Keratinocyte (primary cell): ENCODE measurements at regions not wholly inside any gene's neighbourhood (a gene's known extent, or its start where the extent isn't known, plus 50 kb on each side); places are given as distances from the start of the nearest gene placed in this dataset.

Source experiments
- CTCF ChIP-seq, 3 experiments: IDR thresholded peaks in 1 of 3; conservative IDR thresholded peaks in 1 of 3; optimal IDR thresholded peaks in 1 of 3; 2 replicates in 2 of 3; 3 replicates in 1 of 3; pipeline versions ENCODE3 to v1.5.1; 2011; ENCODE audit warnings: low read length in 3 of 3, mild to moderate bottlenecking in 3 of 3, moderate library complexity in 2 of 3, control low read depth in 1 of 3, inconsistent platforms in 1 of 3; ENCODE audit not compliant: insufficient read depth in 2 of 3; ENCODE audit errors: extremely low read depth in 1 of 3
- EZH2 ChIP-seq: IDR thresholded peaks from one replicate; pipeline ENCODE4 v1.6.1; 2012; ENCODE audit warnings: inconsistent platforms, mild to moderate bottlenecking, low read length, moderate library complexity

DNA sequence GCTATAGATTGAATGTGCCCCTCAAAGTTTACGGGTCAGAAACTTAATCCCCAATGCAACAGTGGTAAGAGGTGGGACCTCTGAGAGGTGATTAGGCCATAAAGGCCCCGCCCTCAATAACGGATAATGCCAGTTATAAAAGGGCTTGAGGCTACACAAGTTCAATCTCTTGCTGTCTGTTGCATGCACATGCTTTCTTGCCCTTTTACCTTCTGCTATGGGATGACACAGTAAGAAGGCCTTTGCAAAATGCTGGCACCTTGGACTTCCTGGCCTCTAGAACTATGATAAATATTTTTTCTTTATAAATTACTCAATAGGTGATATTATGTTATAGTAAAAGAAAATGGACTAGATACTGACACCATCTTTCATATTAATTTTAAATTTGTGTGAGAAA is 806.1 kb downstream of the TENT5A start:
- TF ChIP-seq CTCF (optimal IDR thresholded peaks at IDR 0.05 in 1 of 3, IDR thresholded peaks at IDR 0.05 in 1 of 3, conservative IDR thresholded peaks at IDR 0.05 in 1 of 3; ENCODE audit: extremely low read depth in 1 of 3, insufficient read depth in 2 of 3, low read length in 3 of 3) (no peak), EZH2 (no peak)
